Smooth muscle cell (in vitro differentiated cells): ENCODE measurements at regions not wholly inside any gene's neighbourhood (a gene's known extent, or its start where the extent isn't known, plus 50 kb on each side); places are given as distances from the start of the nearest gene placed in this dataset.

Experiments
- DNase-seq: peaks from one replicate; lab custom pipeline; 2025; ENCODE audit not compliant: unreplicated experiment; lab: John Stamatoyannopoulos, UW
- H2AFZ ChIP-seq: fragments of 200-600 bp; sonication (generic); 2 replicates; pipeline ENCODE4 v1.6.0; 2016; ENCODE audit warnings: antibody characterized with exemption, low read depth, mild to moderate bottlenecking
- H3F3A ChIP-seq: fragments of 200-600 bp; sonication (generic); 2 replicates; pipeline ENCODE4 v1.6.0; 2017; ENCODE audit warnings: antibody characterized with exemption, low read depth
- H3K27ac ChIP-seq: fragments of 200-600 bp; sonication (generic); 2 replicates; pipeline ENCODE4 v1.5.1; 2016; ENCODE audit warnings: low read depth, mild to moderate bottlenecking
- H3K27me3 ChIP-seq: fragments of 200-600 bp; sonication (generic); 2 replicates; pipeline ENCODE4 v1.6.1; 2016; ENCODE audit warnings: low read depth, mild to moderate bottlenecking
- H3K36me3 ChIP-seq: fragments of 200-600 bp; sonication (generic); 2 replicates; pipeline ENCODE4 v1.5.1; 2016; ENCODE audit warnings: low read depth
- H3K4me1 ChIP-seq: fragments of 200-600 bp; sonication (generic); 2 replicates; pipeline ENCODE4 v1.5.1; 2016; ENCODE audit warnings: low read depth
- H3K4me2 ChIP-seq: fragments of 200-600 bp; sonication (generic); 2 replicates; pipeline ENCODE4 v1.6.0; 2016; ENCODE audit warnings: mild to moderate bottlenecking
- H3K4me3 ChIP-seq: fragments of 200-600 bp; sonication (generic); 2 replicates; pipeline ENCODE4 v1.5.1; 2016; ENCODE audit warnings: mild to moderate bottlenecking
- H3K79me2 ChIP-seq: fragments of 200-600 bp; sonication (generic); 2 replicates; pipeline ENCODE4 v1.6.0; 2016; ENCODE audit warnings: low read depth, mild to moderate bottlenecking
- H3K9ac ChIP-seq: fragments of 200-600 bp; sonication (generic); 2 replicates; pipeline ENCODE4 v1.6.0; 2016; ENCODE audit warnings: low read depth
- H3K9me3 ChIP-seq: fragments of 200-600 bp; sonication (generic); replicated peaks from 2 replicates; pipeline ENCODE4 v1.5.1; 2016; ENCODE audit warnings: low read depth
- H4K20me1 ChIP-seq: fragments of 200-600 bp; sonication (generic); 2 replicates; pipeline ENCODE4 v1.6.0; 2016; ENCODE audit warnings: low read depth
- WGBS: methylation state at CpG from one replicate; pipeline ENCODE4 v1.1.7; 2016; ENCODE audit warnings: low lambda C conversion rate; 5-methylcytosine and 5-hydroxymethylcytosine counted together
- TF ChIP-seq, protein P1 (sequence below): fragments of 200-600 bp; sonication (generic); IDR thresholded peaks from 2 replicates; pipeline ENCODE4 v1.5.1; 2017; ENCODE audit warnings: borderline replicate concordance, mild to moderate bottlenecking, antibody characterized with exemption; ENCODE audit not compliant: insufficient read depth, poor library complexity, severe bottlenecking

- no peaks in the 10 kb centered on the region for H3F3A ChIP-seq
- H2AFZ ChIP-seq = no peak overlapping the region
- WGBS = 90% methylated on average over 2 of the region's 2 CpGs
- TF ChIP-seq, protein P1, sequence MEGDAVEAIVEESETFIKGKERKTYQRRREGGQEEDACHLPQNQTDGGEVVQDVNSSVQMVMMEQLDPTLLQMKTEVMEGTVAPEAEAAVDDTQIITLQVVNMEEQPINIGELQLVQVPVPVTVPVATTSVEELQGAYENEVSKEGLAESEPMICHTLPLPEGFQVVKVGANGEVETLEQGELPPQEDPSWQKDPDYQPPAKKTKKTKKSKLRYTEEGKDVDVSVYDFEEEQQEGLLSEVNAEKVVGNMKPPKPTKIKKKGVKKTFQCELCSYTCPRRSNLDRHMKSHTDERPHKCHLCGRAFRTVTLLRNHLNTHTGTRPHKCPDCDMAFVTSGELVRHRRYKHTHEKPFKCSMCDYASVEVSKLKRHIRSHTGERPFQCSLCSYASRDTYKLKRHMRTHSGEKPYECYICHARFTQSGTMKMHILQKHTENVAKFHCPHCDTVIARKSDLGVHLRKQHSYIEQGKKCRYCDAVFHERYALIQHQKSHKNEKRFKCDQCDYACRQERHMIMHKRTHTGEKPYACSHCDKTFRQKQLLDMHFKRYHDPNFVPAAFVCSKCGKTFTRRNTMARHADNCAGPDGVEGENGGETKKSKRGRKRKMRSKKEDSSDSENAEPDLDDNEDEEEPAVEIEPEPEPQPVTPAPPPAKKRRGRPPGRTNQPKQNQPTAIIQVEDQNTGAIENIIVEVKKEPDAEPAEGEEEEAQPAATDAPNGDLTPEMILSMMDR = no peak
- no peaks in the 10 kb centered on the region for H4K20me1 ChIP-seq
- no peaks in the 10 kb centered on the region for H3K36me3 ChIP-seq
- H3K9ac ChIP-seq = no peak overlapping the region
- H3K27ac ChIP-seq = no peak overlapping the region
- H3K4me2 ChIP-seq = no peak overlapping the region
- H3K27me3 ChIP-seq = no peaks in the 10 kb centered on the region
- H3K4me3 ChIP-seq = no peak overlapping the region
- no peaks in the 10 kb centered on the region for H3K4me1 ChIP-seq
- no peaks in the 10 kb centered on the region for H3K79me2 ChIP-seq
- no peak for DNase-seq
- H3K9me3 ChIP-seq = no peaks in the 10 kb centered on the region
Observed at GRCh38 chr5:143738417-143739401, 73.3 kb upstream of the HMHB1 start.

GRCh38 chr5:143737062-143737461 lies 74.9 kb upstream of the HMHB1 start:
- no peaks in the 10 kb centered on the region for H3K79me2 ChIP-seq
- no peak for DNase-seq
- H3K4me2 ChIP-seq = no peak overlapping the region
- H3K4me1 ChIP-seq = no peaks in the 10 kb centered on the region
- no peak overlapping the region for H3K27ac ChIP-seq
- H2AFZ ChIP-seq = no peak overlapping the region
- WGBS = 40% methylated on average over 3 of the region's 3 CpGs
- H3F3A ChIP-seq = no peaks in the 10 kb centered on the region
- no peaks in the 10 kb centered on the region for H3K36me3 ChIP-seq
- H3K27me3 ChIP-seq = peaks cover 4% of the 10 kb centered on the region
- H3K9me3 ChIP-seq = no peaks in the 10 kb centered on the region
- H3K9ac ChIP-seq = no peak overlapping the region
- TF ChIP-seq, protein P1 = no peak
- no peak overlapping the region for H3K4me3 ChIP-seq
- H4K20me1 ChIP-seq = no peaks in the 10 kb centered on the region

GRCh38 chr5:143734456-143734780 lies 77.5 kb upstream of the HMHB1 start:
- no peaks in the 10 kb centered on the region for H3K9me3 ChIP-seq
- no peak overlapping the region for H2AFZ ChIP-seq
- no peak overlapping the region for H3K4me3 ChIP-seq
- no peak overlapping the region for H3K9ac ChIP-seq
- H3K4me1 ChIP-seq = no peaks in the 10 kb centered on the region
- no peaks in the 10 kb centered on the region for H4K20me1 ChIP-seq
- no peak overlapping the region for H3K27ac ChIP-seq
- H3K79me2 ChIP-seq = no peaks in the 10 kb centered on the region
- DNase-seq = no peak
- no peaks in the 10 kb centered on the region for H3F3A ChIP-seq
- H3K27me3 ChIP-seq = peaks cover 4% of the 10 kb centered on the region
- H3K4me2 ChIP-seq = no peak overlapping the region
- TF ChIP-seq, protein P1 = no peak
- WGBS = 88% methylated on average over 3 of the region's 3 CpGs
- H3K36me3 ChIP-seq = no peaks in the 10 kb centered on the region
